GOT3 (cell line): ENCODE measurements at regions not wholly inside any gene's neighbourhood (a gene's known extent, or its start where the extent isn't known, plus 50 kb on each side); places are given as distances from the start of the nearest gene placed in this dataset.

Experiments
- DNase-seq: peaks from one replicate; lab custom pipeline; 2025; ENCODE audit warnings: mixed read lengths; lab: John Stamatoyannopoulos, UW

- no peak for DNase-seq
These were observed 443.3 kb downstream of the CDK5RAP2 start for GRCh38 chr9:120136696-120137095.

DNA sequence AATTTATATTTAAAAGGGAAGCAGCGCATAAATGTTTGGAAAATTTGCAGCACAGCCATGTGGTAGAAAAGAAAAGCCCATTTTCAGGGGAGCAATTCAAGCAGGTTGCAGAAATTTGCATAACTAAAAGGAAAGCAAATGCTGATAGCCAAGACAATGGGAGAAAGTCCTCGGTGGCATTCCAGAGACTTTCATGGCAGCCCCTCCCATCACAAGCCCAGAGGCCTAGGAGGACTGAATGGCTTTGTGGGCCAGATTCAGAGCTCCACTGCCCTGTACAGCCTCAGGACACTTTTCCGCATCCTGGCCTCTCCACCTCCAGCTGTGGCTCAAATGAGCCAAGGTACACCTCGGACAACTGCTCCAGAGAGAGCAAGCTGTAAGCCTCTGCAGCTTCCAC is 462.9 kb downstream of the CDK5RAP2 start:
- DNase-seq, result no peak

- DNase-seq, result no peak
These were observed 469.4 kb downstream of the CDK5RAP2 start for GRCh38 chr9:120110520-120110919.

- no peak for DNase-seq
These were observed 470.7 kb downstream of the CDK5RAP2 start for GRCh38 chr9:120109242-120109641.

DNA sequence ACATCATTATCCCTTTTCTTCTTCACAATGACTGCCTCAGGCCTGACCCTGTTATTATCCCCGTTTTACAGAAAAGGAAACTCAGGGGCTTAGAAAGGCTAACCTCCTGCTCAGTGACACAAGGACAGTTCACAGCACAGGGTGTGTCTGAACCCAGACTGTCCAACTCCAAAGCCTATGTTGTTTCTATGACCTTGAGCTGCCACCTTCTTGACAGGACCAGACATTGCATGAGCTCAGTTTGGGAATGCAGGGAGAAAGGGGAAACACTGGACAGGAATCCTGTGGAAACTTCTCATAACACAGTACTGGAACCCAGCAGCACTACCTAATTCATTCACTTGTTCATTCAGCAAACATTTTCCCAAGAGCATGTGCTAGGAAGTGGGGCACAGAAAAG is 472.8 kb downstream of the CDK5RAP2 start:
- DNase-seq, result no peak

- DNase-seq, result no peak
These were observed 475.2 kb downstream of the CDK5RAP2 start for GRCh38 chr9:120104771-120105170.

- DNase-seq, result no peak
These were observed 479.4 kb downstream of the CDK5RAP2 start for GRCh38 chr9:120100595-120100994.

DNA sequence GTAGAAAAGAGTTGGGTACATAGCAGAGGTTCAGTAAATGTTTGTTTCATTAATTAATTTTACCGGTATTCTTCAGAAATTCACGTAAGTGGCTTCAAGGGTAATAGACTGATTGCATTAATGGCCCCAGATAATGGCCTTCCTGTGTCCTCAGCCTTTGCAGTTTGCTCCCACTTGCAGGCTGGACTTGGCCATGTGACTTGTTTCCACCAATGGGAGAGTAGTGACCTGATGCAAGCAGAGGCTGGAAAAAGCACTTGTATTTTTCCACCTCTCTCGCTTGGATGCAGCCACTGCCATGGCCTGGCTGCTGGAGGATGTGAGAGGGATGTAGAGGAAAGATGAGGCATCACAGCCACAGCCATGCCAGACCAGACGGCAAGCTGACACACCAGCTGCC is 480.9 kb downstream of the CDK5RAP2 start:
- no peak for DNase-seq

- no peak for DNase-seq
These were observed 481.4 kb downstream of the CDK5RAP2 start for GRCh38 chr9:120098584-120098983.

GRCh38 chr9:120091206-120091605 is 488.8 kb downstream of the CDK5RAP2 start:
- no peak for DNase-seq

GRCh38 chr9:120080849-120081248 is 499.1 kb downstream of the CDK5RAP2 start:
- DNase-seq, result no peak

DNA sequence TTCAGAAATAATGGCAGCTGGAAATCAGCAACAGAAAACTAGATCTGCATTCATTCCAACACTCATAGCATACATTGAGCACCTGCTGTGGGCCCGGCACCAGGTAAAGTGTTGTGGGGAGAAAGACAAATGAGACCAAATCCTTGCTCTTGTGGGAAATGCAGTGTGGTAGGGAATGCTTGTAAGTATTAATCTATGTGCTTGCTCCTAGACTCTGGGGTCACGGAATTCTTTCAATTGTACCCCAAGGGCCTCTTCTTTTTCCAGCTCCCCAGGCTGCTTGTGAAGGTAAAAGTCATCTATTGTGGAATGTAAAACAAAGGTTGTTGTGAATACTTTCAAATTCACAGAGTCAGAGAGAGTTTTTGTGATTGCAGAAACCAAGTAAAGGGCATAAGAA is 501.9 kb downstream of the CDK5RAP2 start:
- no peak for DNase-seq

- DNase-seq, result no peak
These were observed 508.2 kb downstream of the CDK5RAP2 start for GRCh38 chr9:120071760-120072159.

DNA sequence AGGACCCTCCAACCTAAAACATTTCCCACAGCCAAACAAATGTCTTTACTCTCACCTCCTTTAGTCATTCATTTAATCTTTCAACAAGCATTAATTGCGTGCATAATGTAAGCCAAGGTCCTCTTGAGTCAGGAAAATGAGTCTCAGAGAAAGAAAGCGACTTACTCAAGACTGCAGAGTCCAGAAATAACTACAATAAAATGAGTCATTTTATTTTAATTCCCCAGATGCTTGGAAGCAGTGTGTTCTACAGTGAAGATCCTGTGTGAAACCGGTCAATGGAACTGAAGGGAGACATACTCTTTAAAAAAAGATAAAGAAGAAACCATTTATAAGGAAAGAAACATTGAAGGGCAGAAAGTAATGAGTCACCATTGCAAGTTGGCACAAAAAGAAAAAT is 513.7 kb downstream of the CDK5RAP2 start:
- DNase-seq, result no peak

GRCh38 chr9:120065151-120065550 is 514.8 kb downstream of the CDK5RAP2 start:
- no peak for DNase-seq

DNA sequence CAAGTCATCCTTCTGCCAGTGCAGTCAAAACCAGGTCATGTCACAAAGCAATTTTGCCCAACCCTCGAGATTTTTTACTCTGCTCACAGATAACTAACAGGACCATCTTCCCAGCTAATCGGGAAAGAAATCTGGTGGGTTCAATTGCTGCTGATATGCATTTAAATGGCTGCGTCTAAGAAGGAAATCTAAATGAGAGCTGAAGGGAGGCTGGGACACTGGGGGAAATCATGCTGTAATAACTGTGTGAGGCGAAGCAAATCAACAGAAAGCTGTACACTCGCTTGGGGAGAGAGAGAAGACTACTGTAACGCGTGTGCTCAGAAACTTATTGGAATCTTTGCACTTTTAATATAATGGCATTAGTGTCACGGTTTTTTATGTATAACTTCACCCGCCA is 535.0 kb downstream of the CDK5RAP2 start:
- no peak for DNase-seq

DNA sequence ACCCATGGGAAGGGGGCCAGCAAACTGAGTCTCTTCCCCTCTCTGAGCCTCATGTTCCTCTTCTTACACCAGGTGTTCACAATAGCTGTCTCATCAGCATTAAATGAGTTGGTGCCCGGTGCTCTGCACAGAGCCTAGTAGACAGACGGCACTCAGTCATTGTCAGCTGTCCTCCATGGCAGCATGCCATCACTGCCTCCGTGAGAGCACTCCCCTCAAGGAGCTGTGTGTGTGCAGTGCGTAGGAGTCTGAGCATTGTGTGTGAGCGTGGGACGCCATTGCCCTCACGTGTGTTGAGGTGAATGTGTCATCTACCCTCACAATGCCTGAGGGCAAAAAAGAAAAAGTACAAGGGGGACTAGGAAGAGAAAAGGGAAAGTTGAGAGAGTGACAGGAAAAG is 536.5 kb downstream of the CDK5RAP2 start:
- DNase-seq, result no peak

GRCh38 chr9:120040896-120041295 is 539.1 kb downstream of the CDK5RAP2 start:
- DNase-seq, result no peak

DNA sequence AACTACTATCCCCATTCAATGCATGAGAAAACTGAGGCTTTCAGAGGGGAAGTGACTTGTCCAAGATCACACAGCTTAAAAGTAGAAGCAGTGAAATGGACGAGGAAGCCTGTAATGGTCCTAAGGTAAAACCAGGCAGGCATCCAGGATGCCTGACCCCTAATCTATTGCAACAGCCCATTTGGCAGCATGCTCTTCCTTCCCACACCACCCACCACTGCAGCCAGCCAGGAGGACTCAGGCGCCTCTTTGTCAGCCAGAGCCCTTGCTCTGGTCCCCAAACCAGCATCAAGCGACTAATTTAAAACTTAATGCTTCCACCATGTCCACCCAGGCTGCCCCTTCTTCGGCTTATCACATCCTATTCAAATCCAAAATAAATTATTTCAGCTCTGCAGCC is 541.6 kb downstream of the CDK5RAP2 start:
- no peak for DNase-seq

DNA sequence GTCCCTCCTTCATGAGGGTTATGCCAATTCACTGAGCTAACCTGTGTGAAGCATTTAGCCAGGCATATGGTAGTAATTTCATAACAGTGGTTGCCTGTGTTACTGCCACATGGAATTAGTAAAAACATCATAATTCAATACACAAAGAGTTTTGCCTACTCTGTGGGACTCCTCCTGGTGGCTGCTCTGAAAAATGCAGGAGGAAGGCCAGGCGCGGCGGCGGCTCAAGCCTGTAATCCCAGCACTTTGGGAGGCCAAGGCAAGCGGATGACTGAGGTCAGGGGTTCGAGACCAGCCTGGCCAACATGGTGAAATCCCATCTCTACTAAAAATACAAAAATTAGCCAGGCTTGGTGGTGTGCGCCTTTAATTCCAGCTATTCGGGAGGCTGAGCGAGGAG is 547.3 kb downstream of the CDK5RAP2 start:
- DNase-seq, result no peak

DNA sequence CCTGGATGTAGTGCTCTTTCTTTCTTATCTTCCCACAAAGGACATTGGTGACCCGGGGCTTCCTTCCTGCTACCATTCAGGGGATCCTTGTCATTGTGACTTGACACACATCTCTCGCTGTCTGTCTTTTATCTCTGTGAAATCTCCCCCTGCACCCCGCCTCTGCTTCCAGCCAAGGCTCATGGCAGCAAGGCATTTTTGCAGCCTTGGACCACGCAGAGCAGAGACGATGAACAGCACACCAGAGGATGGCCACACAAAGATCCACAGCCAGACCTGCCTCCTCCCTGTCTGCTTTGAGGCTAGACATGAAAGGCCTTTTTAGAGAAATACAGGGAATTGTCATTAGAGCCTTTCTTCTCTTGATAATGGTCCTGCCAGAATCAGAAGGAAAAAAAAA is 549.1 kb downstream of the CDK5RAP2 start:
- no peak for DNase-seq

GRCh38 chr9:120018550-120018949 is 561.4 kb downstream of the CDK5RAP2 start:
- DNase-seq, result no peak

DNA sequence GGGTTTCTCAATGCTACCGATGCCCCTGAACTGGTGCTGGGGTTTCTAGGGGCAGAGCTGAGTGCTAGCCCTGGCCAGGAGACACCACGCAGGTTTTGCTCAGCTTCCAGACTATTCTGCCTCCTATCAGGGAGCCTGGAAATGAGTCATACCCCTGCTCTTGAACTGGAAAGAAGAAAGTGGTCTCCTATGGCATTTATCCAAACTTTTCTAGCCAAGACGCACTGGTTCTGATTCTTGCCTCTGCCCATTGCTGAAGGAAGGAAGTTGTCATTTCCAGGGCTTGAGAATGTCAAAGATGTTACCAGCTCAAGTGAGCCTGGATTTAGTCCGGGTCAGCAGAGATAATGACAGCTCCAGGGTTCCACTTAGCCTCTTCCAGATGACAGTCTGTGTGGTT is 561.9 kb downstream of the CDK5RAP2 start:
- no peak for DNase-seq

DNA sequence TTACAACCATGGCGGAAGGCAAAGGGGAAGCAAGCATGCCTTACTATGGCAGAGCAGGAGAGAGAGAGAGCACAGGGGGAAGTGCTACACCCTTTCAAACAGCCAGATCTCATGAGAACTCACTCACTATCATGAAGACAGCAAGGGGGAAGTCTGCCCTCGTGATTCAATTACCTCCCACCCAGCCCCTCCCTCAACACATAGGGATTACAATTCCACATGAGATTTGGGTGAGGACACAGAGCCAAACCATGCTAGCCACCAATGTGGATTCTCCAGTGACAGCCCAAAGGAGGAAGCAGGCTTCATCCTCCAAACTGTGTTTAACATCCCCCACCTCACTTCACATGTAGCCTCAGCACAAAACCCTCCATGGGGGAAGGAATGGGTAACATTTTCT is 563.7 kb downstream of the CDK5RAP2 start:
- no peak for DNase-seq

DNA sequence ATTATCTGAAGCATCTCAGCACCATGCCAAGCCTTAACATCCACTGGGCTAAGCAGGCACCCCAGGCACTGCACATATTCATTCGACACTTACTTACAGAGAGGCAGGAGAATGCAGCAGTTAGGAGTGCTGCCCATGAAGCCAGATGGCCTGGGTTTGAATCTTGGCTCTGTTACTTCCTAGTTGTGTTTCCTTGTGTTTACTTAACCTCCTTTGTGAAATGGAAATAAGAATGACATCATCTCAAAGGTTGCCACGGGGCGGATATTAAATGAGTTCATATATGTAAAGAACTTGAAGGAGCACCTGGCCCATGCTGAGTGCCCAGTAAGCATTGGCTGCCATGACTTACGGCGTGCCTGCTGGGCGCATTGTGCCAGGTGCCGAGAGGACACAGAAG is 565.2 kb downstream of the CDK5RAP2 start:
- no peak for DNase-seq
